Trophoblast cell (in vitro differentiated cells and primary cell): ENCODE measurements at regions not wholly inside any gene's neighbourhood (a gene's known extent, or its start where the extent isn't known, plus 50 kb on each side); places are given as distances from the start of the nearest gene placed in this dataset.

Experiments
- DNase-seq, 2 donors: peaks; one replicate each; pipeline ENCODE4 v3.0.0-alpha.2; 2016
- H2AFZ ChIP-seq: 2 replicates; pipeline ENCODE4 v1.6.1; 2013; ENCODE audit warnings: low read length, moderate library complexity, mild to moderate bottlenecking; ENCODE audit not compliant: insufficient read depth, poor library complexity
- H2AK5ac ChIP-seq: 2 replicates; pipeline ENCODE4 v1.6.1; 2013; ENCODE audit warnings: mild to moderate bottlenecking, low read length
- H2BK120ac ChIP-seq: 2 replicates; pipeline ENCODE4 v1.6.1; 2013; ENCODE audit warnings: low read length, mild to moderate bottlenecking, moderate library complexity; ENCODE audit not compliant: insufficient read depth, poor library complexity
- H2BK12ac ChIP-seq: 2 replicates; pipeline ENCODE4 v1.6.1; 2013; ENCODE audit warnings: mild to moderate bottlenecking, low read length, moderate library complexity
- H2BK5ac ChIP-seq: 2 replicates; pipeline ENCODE4 v1.6.1; 2013; ENCODE audit warnings: low read length, low read depth, moderate library complexity, mild to moderate bottlenecking; ENCODE audit not compliant: poor library complexity
- H3K14ac ChIP-seq: 2 replicates; pipeline ENCODE4 v1.6.1; 2013; ENCODE audit warnings: mild to moderate bottlenecking, low read length
- H3K18ac ChIP-seq: 2 replicates; pipeline ENCODE4 v1.6.1; 2013; ENCODE audit warnings: mild to moderate bottlenecking, low read length
- H3K23ac ChIP-seq: 2 replicates; pipeline ENCODE4 v1.6.1; 2013; ENCODE audit warnings: low read length
- H3K27ac ChIP-seq: 2 replicates; pipeline ENCODE4 v1.5.1; 2013; ENCODE audit warnings: low read depth, mild to moderate bottlenecking, inconsistent platforms, low read length, moderate library complexity
- H3K27me3 ChIP-seq: 2 replicates; pipeline ENCODE4 v1.6.1; 2013; ENCODE audit warnings: inconsistent platforms, mild to moderate bottlenecking, low read length, moderate library complexity; ENCODE audit not compliant: insufficient read depth
- H3K36me3 ChIP-seq, 2 experiments: 1 replicate in 1 of 2; 2 replicates in 1 of 2; pipeline ENCODE4 v1.6.1; 2013; ENCODE audit warnings: low read length in 2 of 2, mild to moderate bottlenecking in 2 of 2, moderate library complexity in 1 of 2; ENCODE audit not compliant: insufficient read depth in 2 of 2, control insufficient read depth in 1 of 2
- H3K4ac ChIP-seq: 2 replicates; pipeline ENCODE4 v1.6.1; 2013; ENCODE audit warnings: low read depth, mild to moderate bottlenecking, low read length, moderate library complexity
- H3K4me1 ChIP-seq, 2 experiments: 1 replicate in 1 of 2; 2 replicates in 1 of 2; pipeline ENCODE4 v1.6.1; 2013; ENCODE audit warnings: low read length in 2 of 2, mild to moderate bottlenecking in 2 of 2, moderate library complexity in 1 of 2; ENCODE audit not compliant: insufficient read depth in 2 of 2, control insufficient read depth in 1 of 2
- H3K4me2 ChIP-seq: 2 replicates; pipeline ENCODE4 v1.6.1; 2013; ENCODE audit warnings: inconsistent platforms, mild to moderate bottlenecking, low read length, moderate library complexity
- H3K4me3 ChIP-seq: 2 replicates; pipeline ENCODE4 v1.5.1; 2013; ENCODE audit warnings: mild to moderate bottlenecking, low read depth, low read length, inconsistent platforms
- H3K79me1 ChIP-seq: one replicate; pipeline ENCODE4 v1.6.1; 2013; ENCODE audit warnings: low read length
- H3K79me2 ChIP-seq: 2 replicates; pipeline ENCODE4 v1.6.1; 2013; ENCODE audit warnings: low read length, mild to moderate bottlenecking; ENCODE audit not compliant: control insufficient read depth, insufficient read depth, poor library complexity
- H3K9ac ChIP-seq: 2 replicates; pipeline ENCODE4 v1.6.1; 2013; ENCODE audit warnings: mild to moderate bottlenecking, low read length
- H3K9me3 ChIP-seq: 2 replicates; pipeline ENCODE4 v1.6.1; 2013; ENCODE audit warnings: low read depth, mild to moderate bottlenecking, control low read depth, inconsistent platforms, low read length; ENCODE audit not compliant: insufficient read depth
- H4K12ac ChIP-seq: 2 replicates; pipeline ENCODE4 v1.6.1; 2013; ENCODE audit warnings: low read depth, mild to moderate bottlenecking, low read length, moderate library complexity
- H4K8ac ChIP-seq: 2 replicates; pipeline ENCODE4 v1.6.1; 2013; ENCODE audit warnings: low read depth, mild to moderate bottlenecking, low read length, moderate library complexity
- H4K91ac ChIP-seq: one replicate; pipeline ENCODE4 v1.6.1; 2013; ENCODE audit warnings: low read depth, mild to moderate bottlenecking, low read length, moderate library complexity
- WGBS: extraction: QIAGEN DNeasy Blood & Tissue Kit; methylation state at CpG from one replicate; pipeline ENCODE4 v1.1.7; 2013; ENCODE audit warnings: missing lambda C conversion rate; ENCODE audit not compliant: insufficient read length, insufficient coverage; ENCODE audit errors: extremely low coverage; 5-methylcytosine and 5-hydroxymethylcytosine counted together

DNA sequence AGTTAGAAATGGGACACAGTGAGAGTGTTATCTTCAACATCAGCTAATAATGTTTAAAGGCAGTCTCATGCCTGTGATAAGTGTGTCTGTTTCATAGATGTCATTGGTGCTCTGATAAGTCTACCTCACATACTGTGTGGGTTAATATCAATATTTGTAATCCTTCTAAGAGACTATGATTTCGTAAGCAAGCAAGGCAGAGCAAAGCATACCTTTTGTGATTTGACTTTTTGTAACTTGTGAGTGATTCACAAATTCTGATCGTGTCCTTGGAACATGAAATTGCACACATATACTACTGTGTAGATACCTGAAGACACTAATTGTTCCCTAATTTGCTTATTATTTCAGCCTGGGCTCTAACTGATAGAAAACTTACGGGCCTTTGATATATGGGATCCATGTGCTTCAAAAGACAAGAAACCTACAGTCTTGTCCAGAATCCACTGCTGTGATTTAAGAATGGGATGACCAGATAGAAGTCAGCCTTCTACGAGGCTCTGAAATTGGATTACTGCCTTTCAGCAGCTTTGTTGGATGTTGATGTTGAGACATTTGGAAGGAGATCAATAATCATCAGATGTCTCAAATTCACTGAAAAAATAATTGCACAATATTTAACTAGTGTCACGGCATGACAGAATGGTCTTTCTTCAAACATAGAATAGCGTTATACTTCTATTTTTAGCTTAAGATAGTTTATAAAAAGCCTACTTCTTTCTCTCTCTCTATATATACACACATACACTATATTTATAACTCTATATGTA, 63.2 kb upstream of the KLF6 start:
- Histone ChIP-seq H3K27me3 (no peaks in the 10 kb centered on the region), H3K9me3 (no peaks in the 10 kb centered on the region), H4K12ac (no peak overlapping the region), H2BK12ac (no peak overlapping the region), H3K36me3 (no peaks in the 10 kb centered on the region), H2BK120ac (no peak overlapping the region), H3K4me2 (no peak overlapping the region), H2AFZ (no peak overlapping the region), H4K91ac (no peak overlapping the region), H3K79me1 (peaks cover 12% of the 10 kb centered on the region), H3K4ac (no peak overlapping the region), H3K79me2 (peaks cover 4% of the 10 kb centered on the region), H3K4me3 (no peak overlapping the region), H2BK5ac (no peak overlapping the region), H3K9ac (no peak overlapping the region), H3K4me1 (peaks cover 6 to 8% of the 10 kb centered on the region in 2 experiments), H2AK5ac (no peak overlapping the region), H3K14ac (no peak overlapping the region), H3K18ac (no peak overlapping the region), H3K27ac (no peak overlapping the region), H4K8ac (no peak overlapping the region), H3K23ac (no peak overlapping the region)
- no CpG with 5 or more reads among the region's 6 CpGs for WGBS
- DNase-seq, result no peak

- no peak overlapping the region for H3K9ac ChIP-seq
- no peak overlapping the region for H2BK120ac ChIP-seq
- H3K4me2 ChIP-seq, result no peak overlapping the region
- H3K4me3 ChIP-seq, result no peak overlapping the region
- no peak overlapping the region for H3K18ac ChIP-seq
- H3K27me3 ChIP-seq, result no peaks in the 10 kb centered on the region
- no peak overlapping the region for H2BK12ac ChIP-seq
- H3K4me1 ChIP-seq, result peaks cover 2 to 4% of the 10 kb centered on the region in 2 experiments
- H3K4ac ChIP-seq, result no peak overlapping the region
- H3K9me3 ChIP-seq, result no peaks in the 10 kb centered on the region
- H4K91ac ChIP-seq, result no peak overlapping the region
- no peaks in the 10 kb centered on the region for H3K79me2 ChIP-seq
- no peak overlapping the region for H2AK5ac ChIP-seq
- no peaks in the 10 kb centered on the region for H3K36me3 ChIP-seq
- WGBS, result no CpG with 5 or more reads among the region's 3 CpGs
- no peak overlapping the region for H3K14ac ChIP-seq
- no peak overlapping the region for H4K8ac ChIP-seq
- no peak overlapping the region for H3K27ac ChIP-seq
- DNase-seq, result no peak
- H3K79me1 ChIP-seq, result peaks cover 8% of the 10 kb centered on the region
- H2AFZ ChIP-seq, result no peak overlapping the region
- no peak overlapping the region for H3K23ac ChIP-seq
- no peak overlapping the region for H4K12ac ChIP-seq
- H2BK5ac ChIP-seq, result no peak overlapping the region
Observed at GRCh38 chr10:3846736-3847135, 61.7 kb upstream of the KLF6 start.

DNA sequence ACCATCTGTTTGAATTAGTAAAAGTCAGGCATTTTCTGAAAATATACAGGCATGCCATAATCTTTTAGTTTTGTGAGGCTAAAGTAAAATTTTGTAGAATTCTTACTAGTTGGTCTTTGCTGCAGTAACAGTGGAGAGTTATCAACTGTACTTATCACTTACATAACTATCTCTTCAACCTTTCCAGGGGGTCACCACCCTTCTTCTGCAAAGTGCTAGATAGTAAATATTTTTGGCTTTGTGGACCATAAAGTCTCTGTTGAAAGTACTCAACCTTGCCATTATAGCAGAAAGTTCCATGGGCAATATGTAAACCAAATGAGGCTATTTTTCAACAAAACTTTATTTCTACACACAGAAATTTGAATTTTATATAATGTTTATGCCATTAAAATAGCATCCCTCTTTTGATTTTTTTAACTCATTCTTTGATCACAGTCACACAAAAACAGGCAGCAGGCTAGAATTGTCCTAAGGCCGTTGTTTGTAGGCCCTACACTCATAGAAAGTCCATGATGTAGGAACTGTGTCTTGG, 59.5 kb upstream of the KLF6 start:
- Histone ChIP-seq H3K79me1 (no peaks in the 10 kb centered on the region), H3K4ac (no peak overlapping the region), H3K9ac (no peak overlapping the region), H2AK5ac (no peak overlapping the region), H3K27me3 (no peaks in the 10 kb centered on the region), H2BK5ac (no peak overlapping the region), H3K23ac (no peak overlapping the region), H3K4me3 (no peak overlapping the region), H3K79me2 (no peaks in the 10 kb centered on the region), H4K8ac (no peak overlapping the region), H2BK12ac (no peak overlapping the region), H2AFZ (no peak overlapping the region), H3K4me1 (no peaks in the 10 kb centered on the region), H4K12ac (no peak overlapping the region), H3K14ac (no peak overlapping the region), H3K36me3 (no peaks in the 10 kb centered on the region), H4K91ac (no peak overlapping the region), H2BK120ac (no peak overlapping the region), H3K18ac (no peak overlapping the region), H3K4me2 (no peak overlapping the region), H3K27ac (no peak overlapping the region), H3K9me3 (no peaks in the 10 kb centered on the region)
- WGBS, result no CpG with 5 or more reads among the region's 1 CpG
- DNase-seq, result no peak

DNA sequence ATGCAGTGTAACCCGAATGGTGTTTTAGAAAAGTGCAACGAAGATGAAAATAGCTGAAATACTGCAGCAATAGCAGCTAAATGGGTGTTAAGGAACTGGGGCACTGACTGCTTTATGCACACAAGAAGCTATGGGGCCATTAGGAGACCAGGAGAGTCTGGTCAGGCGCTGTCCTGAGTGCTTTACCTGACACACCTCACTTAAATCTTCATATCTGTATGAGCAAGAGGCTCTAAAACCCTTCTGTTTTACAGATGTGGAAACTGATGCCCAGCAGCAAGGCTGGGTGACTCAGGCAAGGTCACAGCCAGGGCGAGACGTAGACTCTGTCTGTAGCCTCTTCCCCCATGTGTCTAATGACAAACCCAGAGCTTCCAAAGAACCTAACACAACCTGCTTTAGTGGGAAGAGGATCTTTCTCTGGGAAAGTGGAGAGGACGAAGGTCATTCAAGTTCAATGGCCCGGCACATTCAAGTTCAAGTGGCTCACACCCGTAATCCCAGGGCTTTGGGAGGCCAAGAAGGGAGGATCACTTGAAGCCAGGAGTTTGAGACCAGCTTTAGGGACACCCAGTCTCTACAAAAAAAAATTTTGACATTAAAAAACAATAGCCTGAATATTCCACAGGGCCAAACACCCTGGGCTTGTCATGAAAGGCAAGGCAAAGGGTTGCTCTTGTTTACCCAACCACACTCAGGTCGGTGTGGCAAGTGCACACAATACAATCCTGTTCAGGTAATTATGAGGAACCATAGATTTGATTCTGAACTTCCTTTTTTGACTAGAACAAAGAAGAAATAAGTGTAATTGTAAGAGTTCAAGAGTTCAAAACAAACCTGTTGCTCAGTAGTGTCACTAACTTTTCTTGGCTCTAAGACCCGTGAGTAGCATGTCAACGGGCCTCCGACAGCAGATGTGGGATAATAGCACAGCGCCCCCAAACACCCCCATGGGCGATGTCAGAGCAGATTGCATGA, 53.7 kb upstream of the KLF6 start:
- H3K4me2 ChIP-seq, result no peak overlapping the region
- H2BK120ac ChIP-seq, result no peak overlapping the region
- no peaks in the 10 kb centered on the region for H3K36me3 ChIP-seq
- H4K91ac ChIP-seq, result no peak overlapping the region
- peak; percentile 41 to 77 for DNase-seq
- peaks cover 2% of the 10 kb centered on the region for H3K79me1 ChIP-seq
- H2AK5ac ChIP-seq, result no peak overlapping the region
- no peak overlapping the region for H3K27ac ChIP-seq
- peaks cover 3% of the 10 kb centered on the region in 2 experiments for H3K4me1 ChIP-seq
- H3K4ac ChIP-seq, result no peak overlapping the region
- H4K8ac ChIP-seq, result no peak overlapping the region
- no peak overlapping the region for H2BK5ac ChIP-seq
- H2AFZ ChIP-seq, result no peak overlapping the region
- H3K18ac ChIP-seq, result no peak overlapping the region
- H3K4me3 ChIP-seq, result no peak overlapping the region
- H3K23ac ChIP-seq, result no peak overlapping the region
- no peak overlapping the region for H2BK12ac ChIP-seq
- no peak overlapping the region for H3K9ac ChIP-seq
- no peak overlapping the region for H3K14ac ChIP-seq
- no peaks in the 10 kb centered on the region for H3K9me3 ChIP-seq
- no peaks in the 10 kb centered on the region for H3K27me3 ChIP-seq
- no CpG with 5 or more reads among the region's 14 CpGs for WGBS
- H3K79me2 ChIP-seq, result no peaks in the 10 kb centered on the region
- no peak overlapping the region for H4K12ac ChIP-seq
